CD14-positive monocyte (primary cell): ENCODE measurements at regions not wholly inside any gene's neighbourhood (a gene's known extent, or its start where the extent isn't known, plus 50 kb on each side); places are given as distances from the start of the nearest gene placed in this dataset.

ENCODE experiments used
- DNase-seq, 3 donors: peaks; one replicate each; pipeline ENCODE4 v3.0.0-alpha.2; 2011 to 2022
- H2AFZ ChIP-seq: 2 replicates; pipeline ENCODE4 v1.6.0; 2012; ENCODE audit warnings: mild to moderate bottlenecking, low read depth, low read length, inconsistent platforms; ENCODE audit not compliant: insufficient read depth, poor library complexity, severe bottlenecking
- H3K27ac ChIP-seq, 2 donors: 1 replicate in 1 of 2; 2 replicates in 1 of 2; pipeline ENCODE4 v1.5.1; 2012 to 2013; ENCODE audit warnings: low read length in 2 of 2, control low read depth in 1 of 2, inconsistent platforms in 1 of 2, low read depth in 1 of 2, mild to moderate bottlenecking in 1 of 2
- H3K27me3 ChIP-seq, 2 donors: one replicate each; pipeline versions ENCODE4 v1.6.0 to v1.6.1; 2011 to 2013; ENCODE audit warnings: low read length in 2 of 2; ENCODE audit not compliant: control insufficient read depth in 2 of 2, insufficient read depth in 2 of 2
- H3K36me3 ChIP-seq, 2 donors: replicated peaks in 1 of 2; 1 replicate in 1 of 2; 2 replicates in 1 of 2; pipeline versions ENCODE4 v1.5.1 to v1.6.1; 2012 to 2013; ENCODE audit warnings: low read length in 2 of 2, control low read depth in 1 of 2, inconsistent platforms in 1 of 2, mild to moderate bottlenecking in 1 of 2; ENCODE audit not compliant: insufficient read depth in 2 of 2, control insufficient read depth in 1 of 2
- H3K4me1 ChIP-seq, 2 donors: 1 replicate in 1 of 2; 2 replicates in 1 of 2; pipeline versions ENCODE4 v1.5.1 to v1.6.1; 2012 to 2013; ENCODE audit warnings: low read length in 2 of 2, control low read depth in 1 of 2, inconsistent platforms in 1 of 2, mild to moderate bottlenecking in 1 of 2, moderate library complexity in 1 of 2; ENCODE audit not compliant: insufficient read depth in 2 of 2, control insufficient read depth in 1 of 2
- H3K4me2 ChIP-seq: replicated peaks from 2 replicates; pipeline ENCODE3; 2012; ENCODE audit warnings: low read length, moderate library complexity, mild to moderate bottlenecking; ENCODE audit not compliant: poor library complexity, severe bottlenecking; ENCODE audit errors: extremely low read depth
- H3K4me3 ChIP-seq, 3 experiments: fragments of 200-600 bp in 1 of 3; sonication (generic) in 1 of 3; replicated peaks in 1 of 3; 1 replicate in 2 of 3; 2 replicates in 1 of 3; pipeline ENCODE4 v1.5.1; 2011 to 2013; ENCODE audit warnings: low read length in 3 of 3, mild to moderate bottlenecking in 3 of 3, control low read depth in 2 of 3, low read depth in 2 of 3, inconsistent platforms in 1 of 3, moderate library complexity in 1 of 3
- H3K79me2 ChIP-seq: 2 replicates; pipeline ENCODE4 v1.6.0; 2012; ENCODE audit warnings: mild to moderate bottlenecking, control low read depth, inconsistent platforms, low read length, moderate library complexity; ENCODE audit not compliant: insufficient read depth
- H3K9ac ChIP-seq: 2 replicates; pipeline ENCODE4 v1.6.0; 2017; ENCODE audit warnings: low read length, mild to moderate bottlenecking; ENCODE audit not compliant: insufficient read depth, poor library complexity, severe bottlenecking
- H3K9me3 ChIP-seq, 2 donors: replicated peaks in 1 of 2; 1 replicate in 1 of 2; 2 replicates in 1 of 2; pipeline versions ENCODE4 v1.5.1 to v1.6.1; 2012 to 2013; ENCODE audit warnings: low read length in 2 of 2, control low read depth in 1 of 2; ENCODE audit not compliant: control insufficient read depth in 1 of 2, insufficient read depth in 1 of 2
- H4K20me1 ChIP-seq: 2 replicates; pipeline ENCODE4 v1.6.0; 2012; ENCODE audit warnings: mild to moderate bottlenecking, low read length, control low read depth, moderate library complexity; ENCODE audit not compliant: insufficient read depth
- H3K27ac Mint-ChIP-seq, 7 donors: one replicate each; pipeline ENCODE4 v1.8.0; 2020; ENCODE audit warnings: mild to moderate bottlenecking in 7 of 7, mixed read lengths in 7 of 7, moderate library complexity in 6 of 7, inconsistent platforms in 2 of 7
- H3K27me3 Mint-ChIP-seq, 3 donors: one replicate each; pipeline ENCODE4 v1.8.0; 2021 to 2022; ENCODE audit warnings: low read depth in 3 of 3, mild to moderate bottlenecking in 3 of 3, mixed read lengths in 3 of 3, moderate library complexity in 3 of 3, inconsistent platforms in 1 of 3
- H3K36me3 Mint-ChIP-seq, 2 donors: one replicate each; pipeline ENCODE4 v1.8.0; 2020; ENCODE audit warnings: mixed read lengths in 2 of 2, inconsistent platforms in 1 of 2, mild to moderate bottlenecking in 1 of 2
- H3K4me1 Mint-ChIP-seq: one replicate; pipeline ENCODE4 v1.8.0; 2020; ENCODE audit warnings: mild to moderate bottlenecking, mixed read lengths
- H3K4me3 Mint-ChIP-seq, 2 donors: one replicate each; pipeline ENCODE4 v1.8.0; 2020; ENCODE audit warnings: mild to moderate bottlenecking in 2 of 2, mixed read lengths in 2 of 2, moderate library complexity in 1 of 2
- H3K9me3 Mint-ChIP-seq, 7 donors: one replicate each; pipeline ENCODE4 v1.8.0; 2020 to 2022; ENCODE audit warnings: mixed read lengths in 7 of 7, mild to moderate bottlenecking in 6 of 7, moderate library complexity in 6 of 7, inconsistent platforms in 2 of 7
- WGBS: methylation state at CpG from one replicate; pipeline ENCODE4 v1.1.5; 2013; ENCODE audit warnings: missing lambda C conversion rate; ENCODE audit not compliant: insufficient coverage; 5-methylcytosine and 5-hydroxymethylcytosine counted together
- intact Hi-C, 2 donors: fragments of 100-400 bp; cut with micrococcal nuclease; formaldehyde crosslinking; loops; one replicate each; pipeline versions ENCODE4 v1.15.0 to v1.15.1; 2023
- TF ChIP-seq, protein P1 (sequence below): fragments of 200-600 bp; IDR thresholded peaks from one replicate; pipeline ENCODE4 v1.8.0; 2022; ENCODE audit warnings: antibody characterized with exemption, mild to moderate bottlenecking

DNA sequence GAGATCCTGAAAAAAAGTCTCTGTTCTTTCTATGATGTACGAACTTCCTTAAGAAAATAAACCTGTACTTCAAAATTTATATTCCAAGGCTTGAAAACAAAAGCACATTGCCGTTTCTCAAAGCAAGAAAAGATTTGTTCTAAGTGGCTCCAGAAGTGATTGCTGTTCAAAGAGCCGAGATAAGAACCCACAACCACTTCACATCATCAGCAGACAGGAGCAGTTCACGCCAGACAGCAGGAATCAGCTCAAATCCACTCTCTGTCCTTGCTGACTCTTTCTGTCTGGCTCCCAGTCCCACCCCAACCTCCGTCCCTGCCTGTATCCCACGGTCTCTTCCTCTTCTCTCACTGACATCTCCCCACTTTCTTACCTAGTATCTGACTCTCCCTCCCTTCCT, 85.0 kb upstream of the MYOCD start:
- TF ChIP-seq, protein P1, sequence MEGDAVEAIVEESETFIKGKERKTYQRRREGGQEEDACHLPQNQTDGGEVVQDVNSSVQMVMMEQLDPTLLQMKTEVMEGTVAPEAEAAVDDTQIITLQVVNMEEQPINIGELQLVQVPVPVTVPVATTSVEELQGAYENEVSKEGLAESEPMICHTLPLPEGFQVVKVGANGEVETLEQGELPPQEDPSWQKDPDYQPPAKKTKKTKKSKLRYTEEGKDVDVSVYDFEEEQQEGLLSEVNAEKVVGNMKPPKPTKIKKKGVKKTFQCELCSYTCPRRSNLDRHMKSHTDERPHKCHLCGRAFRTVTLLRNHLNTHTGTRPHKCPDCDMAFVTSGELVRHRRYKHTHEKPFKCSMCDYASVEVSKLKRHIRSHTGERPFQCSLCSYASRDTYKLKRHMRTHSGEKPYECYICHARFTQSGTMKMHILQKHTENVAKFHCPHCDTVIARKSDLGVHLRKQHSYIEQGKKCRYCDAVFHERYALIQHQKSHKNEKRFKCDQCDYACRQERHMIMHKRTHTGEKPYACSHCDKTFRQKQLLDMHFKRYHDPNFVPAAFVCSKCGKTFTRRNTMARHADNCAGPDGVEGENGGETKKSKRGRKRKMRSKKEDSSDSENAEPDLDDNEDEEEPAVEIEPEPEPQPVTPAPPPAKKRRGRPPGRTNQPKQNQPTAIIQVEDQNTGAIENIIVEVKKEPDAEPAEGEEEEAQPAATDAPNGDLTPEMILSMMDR, result no peak
- Mint-ChIP-seq H3K4me1 (no peaks in the 10 kb centered on the region), H3K36me3 (no peaks in the 10 kb centered on the region), H3K27me3 (no peaks in the 10 kb centered on the region), H3K4me3 (no peak overlapping the region), H3K9me3 (peaks cover 4 to 21% (median 14%) of the 10 kb centered on the region in 7 donors), H3K27ac (no peak overlapping the region)
- H3K27ac ChIP-seq, result no peak overlapping the region
- H3K36me3 ChIP-seq, result no peaks in the 10 kb centered on the region
- H3K4me2 ChIP-seq, result no peak overlapping the region
- no peak overlapping the region for H3K4me3 ChIP-seq
- no peaks in the 10 kb centered on the region for H4K20me1 ChIP-seq
- no peaks in the 10 kb centered on the region for H3K27me3 ChIP-seq
- H3K4me1 ChIP-seq, result no peaks in the 10 kb centered on the region
- 37% methylated on average over 5 of the region's 6 CpGs for WGBS
- no peak for DNase-seq
- no peak overlapping the region for H2AFZ ChIP-seq
- no peaks in the 10 kb centered on the region for H3K79me2 ChIP-seq
- H3K9me3 ChIP-seq, result peaks cover 12 to 21% of the 10 kb centered on the region in 2 donors
- no peak overlapping the region for H3K9ac ChIP-seq
- intact Hi-C loops, result no loop called here

DNA sequence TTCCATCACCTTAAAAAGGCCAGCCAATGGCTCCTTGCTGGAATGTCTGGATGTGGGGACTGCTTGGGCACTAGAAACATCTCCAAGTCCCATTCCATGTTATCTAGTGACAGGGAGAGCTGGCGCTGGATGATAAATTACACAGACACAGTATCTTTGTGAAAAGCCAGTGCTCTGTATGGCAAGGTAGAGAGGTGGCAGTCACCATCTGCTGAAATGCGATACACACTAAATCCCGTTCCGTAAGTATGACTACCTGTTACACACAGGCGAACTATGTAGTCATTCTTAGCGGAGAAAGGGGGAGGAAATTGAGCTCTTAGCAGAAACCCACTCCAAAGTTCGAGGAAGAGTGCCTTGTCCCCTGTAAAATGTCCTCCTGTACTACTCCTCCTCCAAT, 81.0 kb upstream of the MYOCD start:
- intact Hi-C loops, result no loop called here
- peaks cover 12% of the 10 kb centered on the region in 2 donors for H3K9me3 ChIP-seq
- no peak overlapping the region for H3K4me3 Mint-ChIP-seq

More for the DNA sequence above, 81.0 kb upstream of the MYOCD start:
- H3K27ac Mint-ChIP-seq, result no peak overlapping the region
- no peaks in the 10 kb centered on the region for H3K27me3 Mint-ChIP-seq
- H3K4me2 ChIP-seq, result no peak overlapping the region
- H3K27me3 ChIP-seq, result no peaks in the 10 kb centered on the region
- H3K4me3 ChIP-seq, result no peak overlapping the region
- no peaks in the 10 kb centered on the region for H3K36me3 ChIP-seq
- H3K27ac ChIP-seq, result no peak overlapping the region
- no peaks in the 10 kb centered on the region for H4K20me1 ChIP-seq
- H3K9me3 Mint-ChIP-seq, result peaks cover 4 to 18% (median 8%) of the 10 kb centered on the region in 7 donors
- H2AFZ ChIP-seq, result no peak overlapping the region
- H3K36me3 Mint-ChIP-seq, result no peaks in the 10 kb centered on the region
- no CpG with 5 or more reads among the region's 7 CpGs for WGBS
- H3K79me2 ChIP-seq, result no peaks in the 10 kb centered on the region
- TF ChIP-seq, protein P1, result no peak
- H3K4me1 Mint-ChIP-seq, result no peaks in the 10 kb centered on the region
- H3K4me1 ChIP-seq, result no peaks in the 10 kb centered on the region
- DNase-seq, result no peak
- no peak overlapping the region for H3K9ac ChIP-seq
